SKM-1 treated with dmso at 0.1 percent for 144 hours (cell line): ENCODE measurements at regions not wholly inside any gene's neighbourhood (a gene's known extent, or its start where the extent isn't known, plus 50 kb on each side); places are given as distances from the start of the nearest gene placed in this dataset.

ENCODE experiments used
- DNase-seq: peaks from one replicate; lab custom pipeline; 2025; ENCODE audit not compliant: unreplicated experiment; lab: John Stamatoyannopoulos, UW

DNA sequence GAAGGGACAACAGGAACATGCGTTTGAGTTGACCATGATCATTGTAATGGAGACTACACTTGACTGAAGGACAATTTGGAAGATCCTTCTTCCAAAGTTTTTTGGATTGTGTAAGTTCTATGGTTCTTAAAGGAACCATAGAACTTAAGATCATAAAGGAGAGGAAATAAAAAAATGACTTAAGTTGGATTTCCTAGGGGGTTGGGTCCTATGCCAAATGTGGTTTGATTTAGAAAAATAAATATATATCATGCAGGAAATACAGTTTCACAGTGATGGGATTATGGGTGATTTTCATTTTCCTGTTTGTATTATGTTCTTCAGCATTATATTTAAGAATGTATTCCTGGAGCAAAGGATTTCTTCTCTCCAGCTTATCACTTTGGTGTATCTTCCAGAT lies 305.5 kb upstream of the DPH6 start:
- DNase-seq: no peak

GRCh38 chr15:35852818-35853624 lies 307.1 kb upstream of the DPH6 start:
- DNase-seq: no peak

- DNase-seq: no peak
These were observed 308.4 kb upstream of the DPH6 start for GRCh38 chr15:35854316-35854715.

GRCh38 chr15:35857567-35858226 lies 311.7 kb upstream of the DPH6 start:
- DNase-seq: no peak

GRCh38 chr15:35858707-35859106 lies 312.7 kb upstream of the DPH6 start:
- DNase-seq: no peak

DNA sequence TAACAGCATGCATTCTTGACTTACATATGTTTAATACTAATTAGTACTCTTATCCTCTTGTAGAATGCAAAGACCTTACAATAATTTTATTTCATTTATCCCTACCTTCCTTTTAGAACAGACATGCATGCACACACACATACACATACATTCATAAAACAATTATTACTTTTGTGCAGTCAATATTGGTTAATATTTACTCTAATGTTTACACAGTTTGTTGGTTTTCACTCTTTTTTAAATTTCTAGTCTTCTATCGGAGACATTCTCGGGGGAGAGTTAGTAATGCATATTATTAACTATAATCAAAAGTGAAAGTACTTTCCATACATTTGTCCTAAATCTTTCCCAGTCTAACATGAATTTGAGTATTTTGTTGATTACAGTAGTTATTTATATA lies 317.7 kb upstream of the DPH6 start:
- no peak for DNase-seq

- no peak for DNase-seq
These were observed 321.4 kb upstream of the DPH6 start for GRCh38 chr15:35867356-35867755.

DNA sequence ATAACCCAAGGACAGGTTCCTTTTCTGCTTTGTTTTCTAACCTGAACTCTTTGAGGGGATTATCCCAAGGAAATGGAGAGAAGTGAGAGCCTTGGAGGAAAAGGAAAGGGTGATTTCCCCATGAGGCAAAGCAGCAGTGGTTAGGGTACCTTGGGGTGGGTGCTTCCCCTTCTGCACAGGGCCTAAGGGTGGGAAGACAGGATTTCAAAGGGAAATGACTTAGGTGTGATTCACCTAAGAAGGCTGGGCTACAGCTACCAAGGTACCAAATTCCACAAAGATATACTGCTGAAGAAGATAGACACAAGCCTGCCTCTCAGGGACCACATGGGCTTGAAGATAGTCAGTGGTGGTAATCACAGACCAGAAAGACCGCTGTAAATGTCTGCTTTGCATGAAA lies 325.3 kb upstream of the DPH6 start:
- no peak for DNase-seq

DNA sequence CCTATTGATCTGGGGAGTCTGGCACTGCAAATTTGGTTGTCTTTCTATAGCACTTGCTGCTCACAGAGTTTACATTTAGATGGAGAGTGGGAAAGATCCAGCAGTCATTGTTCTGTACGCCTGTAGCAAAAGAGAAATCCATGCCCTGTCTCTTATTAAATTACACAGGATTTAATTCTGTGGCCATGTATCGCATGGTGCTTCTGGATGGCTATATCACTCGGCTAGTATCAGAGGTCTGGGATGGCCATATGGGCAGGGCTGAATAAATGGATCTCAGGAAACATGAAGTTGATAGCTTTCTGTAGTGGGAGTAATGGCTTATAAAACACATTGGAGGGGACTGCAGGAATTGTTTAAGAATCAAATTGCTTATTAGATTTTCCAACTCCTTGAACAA lies 325.8 kb upstream of the DPH6 start:
- no peak for DNase-seq

GRCh38 chr15:35872577-35872976 lies 326.6 kb upstream of the DPH6 start:
- DNase-seq: no peak

DNA sequence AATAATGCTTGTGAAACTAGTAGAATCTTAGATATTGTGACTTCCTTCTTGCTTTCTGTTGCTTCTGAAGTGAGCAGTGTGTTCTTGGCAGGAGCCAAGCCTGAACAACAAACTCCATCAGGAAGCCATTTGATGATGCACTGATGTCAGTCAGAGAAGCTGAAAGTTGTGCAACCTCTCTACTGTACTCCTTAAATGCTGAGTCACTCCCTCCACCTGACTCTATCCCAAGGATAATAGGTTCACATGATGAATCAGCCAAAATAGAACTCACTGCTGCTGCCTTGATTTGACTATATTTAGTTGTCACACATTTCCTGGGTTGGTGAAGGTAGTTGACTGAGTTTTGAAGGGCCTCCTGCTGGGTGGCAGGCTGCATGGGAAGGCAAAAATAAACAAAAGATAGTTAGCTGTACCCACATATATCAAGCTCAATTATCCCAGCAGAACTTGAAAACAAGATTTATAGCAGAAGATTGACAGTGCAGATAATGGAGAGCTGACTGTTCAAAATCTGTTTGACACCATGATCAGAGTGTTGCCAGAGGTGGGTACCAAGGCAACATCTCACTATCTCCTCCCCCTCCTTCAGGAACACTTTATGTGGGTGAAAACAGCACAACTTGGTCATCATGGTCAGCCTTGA lies 328.4 kb upstream of the DPH6 start:
- no peak for DNase-seq

GRCh38 chr15:35876762-35877161 lies 330.8 kb upstream of the DPH6 start:
- DNase-seq: no peak

DNA sequence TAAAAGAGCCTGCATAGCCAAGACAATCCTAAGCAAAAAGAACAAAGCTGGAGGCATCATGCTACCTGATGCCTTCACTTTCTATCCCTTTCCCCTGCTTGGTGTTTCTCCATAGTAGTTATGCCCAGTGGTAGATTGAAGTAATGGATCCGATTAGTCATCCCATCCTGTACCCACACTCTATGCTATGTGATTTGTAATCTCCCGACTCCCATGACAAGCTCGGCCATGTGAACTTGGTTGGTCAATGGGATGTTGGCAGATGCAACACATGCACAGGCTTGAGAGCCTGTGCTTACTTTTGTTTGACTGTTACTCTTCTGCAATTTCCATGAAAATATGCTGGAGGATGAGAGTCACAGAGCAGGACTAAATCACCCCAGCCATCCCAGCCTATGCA lies 334.9 kb upstream of the DPH6 start:
- no peak for DNase-seq

- no peak for DNase-seq
These were observed 339.9 kb upstream of the DPH6 start for GRCh38 chr15:35885870-35886269.

DNA sequence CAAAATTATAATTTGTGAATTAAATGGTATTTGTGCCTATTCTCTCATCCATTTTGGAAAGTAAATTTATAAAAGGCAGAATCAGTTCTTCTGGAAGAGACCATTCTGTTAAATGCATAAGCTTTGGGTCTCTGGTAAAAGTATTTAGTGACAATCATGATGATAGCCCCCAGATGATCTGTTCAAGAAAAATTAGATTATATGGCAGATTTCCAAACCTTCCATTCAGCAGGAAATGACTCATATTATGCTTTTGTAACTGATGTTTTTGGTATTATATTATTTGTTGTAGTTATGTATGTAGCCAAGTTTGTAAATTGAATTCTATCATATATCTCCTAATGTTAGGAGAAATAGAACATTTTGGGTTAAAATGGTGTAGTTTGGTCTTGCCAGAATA lies 340.8 kb upstream of the DPH6 start:
- no peak for DNase-seq

DNA sequence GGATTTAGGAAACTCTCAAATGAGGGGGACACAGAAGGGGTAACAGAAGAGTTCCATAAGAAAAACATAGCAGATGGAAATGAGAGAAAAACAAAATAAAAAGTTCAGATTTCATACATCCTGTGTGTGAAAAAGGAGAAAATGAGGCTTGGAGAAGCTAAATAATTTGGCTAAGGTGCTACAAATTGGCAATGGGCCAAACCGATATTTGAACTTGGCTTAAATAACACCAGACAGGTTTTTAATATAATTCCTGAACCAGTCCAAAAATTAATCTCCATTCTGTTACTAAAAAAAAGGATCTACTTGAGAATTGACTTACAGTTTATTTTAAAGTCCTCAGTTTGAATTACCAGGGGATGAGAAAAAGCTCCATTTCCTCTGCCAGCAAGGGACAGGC lies 342.9 kb upstream of the DPH6 start:
- no peak for DNase-seq

- DNase-seq: no peak
These were observed 361.5 kb upstream of the DPH6 start for GRCh38 chr15:35907511-35907910.

- no peak for DNase-seq
These were observed 363.4 kb upstream of the DPH6 start for GRCh38 chr15:35909414-35909813.

GRCh38 chr15:35910227-35910626 lies 364.3 kb upstream of the DPH6 start:
- no peak for DNase-seq

DNA sequence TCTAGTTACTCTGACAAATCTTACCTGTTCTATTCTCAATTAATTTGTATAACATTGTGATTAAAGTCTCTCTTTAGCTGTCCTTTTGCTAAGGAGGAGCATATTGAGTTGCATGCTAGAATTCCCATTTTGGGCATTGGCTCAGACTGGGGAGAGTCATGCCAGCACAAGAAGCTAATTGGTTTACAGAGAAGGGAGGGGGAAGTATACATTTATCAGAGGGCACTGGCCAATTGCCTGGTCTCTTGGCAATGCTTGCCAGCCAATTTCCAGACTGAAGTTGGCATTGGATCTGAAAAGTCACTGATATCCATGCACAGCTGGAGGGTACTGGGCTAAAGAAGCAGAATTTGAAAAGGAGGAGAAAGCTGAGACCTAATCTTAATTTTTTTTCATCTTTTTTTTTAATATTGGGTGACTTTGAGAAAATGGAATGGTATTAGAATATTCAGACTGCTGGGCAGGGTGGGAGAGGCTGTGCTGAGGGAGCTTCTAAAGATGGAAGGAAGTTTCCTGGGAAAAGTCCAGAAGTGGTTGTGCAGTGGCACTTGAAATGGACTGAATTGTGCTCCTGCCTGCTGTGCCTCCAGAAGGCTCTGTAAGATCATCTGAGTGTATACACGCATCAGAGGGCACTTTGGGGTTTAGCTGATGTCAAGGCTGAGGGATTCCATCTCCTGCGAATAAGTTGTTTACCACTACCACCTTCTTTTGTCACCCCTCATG lies 365.2 kb upstream of the DPH6 start:
- DNase-seq: no peak

DNA sequence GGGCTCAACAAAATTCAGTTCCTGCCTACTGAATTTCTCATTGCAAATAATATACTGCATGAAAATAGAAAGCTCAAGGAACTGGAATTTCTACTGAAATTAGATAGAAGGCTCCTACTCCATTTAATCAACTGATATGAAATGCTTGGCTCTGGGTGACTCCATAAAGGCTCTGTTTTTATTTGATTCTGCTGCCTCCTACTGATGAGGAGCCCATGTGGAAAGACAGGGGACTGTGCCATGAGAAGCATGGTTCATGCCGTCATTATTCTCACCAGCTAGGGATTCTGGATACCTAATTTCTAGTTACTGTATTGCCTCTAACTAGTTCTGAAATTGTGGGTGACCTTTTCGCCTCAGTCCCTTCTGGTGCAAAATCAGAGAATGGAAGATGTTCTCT lies 366.2 kb upstream of the DPH6 start:
- no peak for DNase-seq

GRCh38 chr15:35914573-35914972 lies 368.6 kb upstream of the DPH6 start:
- no peak for DNase-seq
